IPS-20b (cell line): ENCODE measurements at regions not wholly inside any gene's neighbourhood (a gene's known extent, or its start where the extent isn't known, plus 50 kb on each side); places are given as distances from the start of the nearest gene placed in this dataset.

Source experiments
- H3K27ac ChIP-seq: one replicate; pipeline ENCODE4 v1.5.1; 2013; ENCODE audit warnings: low read length
- H3K27me3 ChIP-seq: 2 replicates; pipeline ENCODE4 v1.6.1; 2013; ENCODE audit warnings: mild to moderate bottlenecking, low read length, inconsistent platforms; ENCODE audit not compliant: insufficient read depth
- H3K36me3 ChIP-seq: 2 replicates; pipeline ENCODE4 v1.6.1; 2013; ENCODE audit warnings: low read depth, mild to moderate bottlenecking, inconsistent platforms, low read length, moderate library complexity; ENCODE audit not compliant: insufficient read depth
- H3K4me1 ChIP-seq: 2 replicates; pipeline ENCODE4 v1.6.1; 2013; ENCODE audit warnings: mild to moderate bottlenecking, control low read depth, inconsistent platforms, low read length, moderate library complexity; ENCODE audit not compliant: insufficient read depth
- H3K4me3 ChIP-seq: 2 replicates; pipeline ENCODE4 v1.5.1; 2013; ENCODE audit warnings: mild to moderate bottlenecking, low read length, inconsistent platforms
- H3K9ac ChIP-seq: 2 replicates; pipeline ENCODE4 v1.6.1; 2013; ENCODE audit warnings: low read depth, mild to moderate bottlenecking, inconsistent platforms, low read length, moderate library complexity
- H3K9me3 ChIP-seq: 2 replicates; pipeline ENCODE4 v1.6.1; 2013; ENCODE audit warnings: mild to moderate bottlenecking, low read depth, low read length, inconsistent platforms; ENCODE audit not compliant: insufficient read depth

DNA sequence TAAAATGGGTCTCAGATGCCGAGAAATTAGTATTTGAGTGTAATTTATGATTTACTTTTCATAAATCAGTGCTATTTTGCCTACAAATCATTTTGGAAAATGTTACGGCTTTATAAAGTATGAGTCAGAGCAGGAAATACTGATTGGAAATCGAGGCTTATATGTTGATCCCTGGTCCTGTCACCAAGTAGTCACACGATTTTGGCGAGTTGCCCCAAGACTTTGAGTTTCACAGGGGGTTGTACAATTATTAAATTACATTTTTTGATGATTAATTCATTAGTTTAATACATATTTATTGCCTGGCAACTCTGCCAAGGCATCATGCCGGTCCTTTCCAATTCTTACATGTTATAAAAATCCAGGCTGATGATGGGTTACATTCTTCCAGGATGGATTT is 443.9 kb upstream of the KLF4 start:
- H3K27me3 ChIP-seq, result no peaks in the 10 kb centered on the region
- H3K27ac ChIP-seq, result no peak overlapping the region
- H3K4me1 ChIP-seq, result no peaks in the 10 kb centered on the region
- no peak overlapping the region for H3K4me3 ChIP-seq
- H3K36me3 ChIP-seq, result no peaks in the 10 kb centered on the region
- H3K9ac ChIP-seq, result no peak overlapping the region
- no peaks in the 10 kb centered on the region for H3K9me3 ChIP-seq

GRCh38 chr9:107933097-107933496 is 443.5 kb upstream of the KLF4 start:
- Histone ChIP-seq H3K4me1 (no peaks in the 10 kb centered on the region), H3K9ac (no peak overlapping the region), H3K27me3 (no peaks in the 10 kb centered on the region), H3K9me3 (no peaks in the 10 kb centered on the region), H3K36me3 (no peaks in the 10 kb centered on the region), H3K4me3 (no peak overlapping the region), H3K27ac (no peak overlapping the region)

GRCh38 chr9:107932601-107933000 is 443.0 kb upstream of the KLF4 start:
- H3K36me3 ChIP-seq, result no peaks in the 10 kb centered on the region
- no peaks in the 10 kb centered on the region for H3K9me3 ChIP-seq
- no peaks in the 10 kb centered on the region for H3K27me3 ChIP-seq
- no peaks in the 10 kb centered on the region for H3K4me1 ChIP-seq
- no peak overlapping the region for H3K4me3 ChIP-seq
- H3K27ac ChIP-seq, result no peak overlapping the region
- no peak overlapping the region for H3K9ac ChIP-seq

- no peak overlapping the region for H3K9ac ChIP-seq
- H3K9me3 ChIP-seq, result no peaks in the 10 kb centered on the region
- H3K4me1 ChIP-seq, result no peaks in the 10 kb centered on the region
- H3K27ac ChIP-seq, result no peak overlapping the region
- H3K27me3 ChIP-seq, result no peaks in the 10 kb centered on the region
- no peaks in the 10 kb centered on the region for H3K36me3 ChIP-seq
- no peak overlapping the region for H3K4me3 ChIP-seq
These were observed 442.5 kb upstream of the KLF4 start for GRCh38 chr9:107932046-107932445.

DNA sequence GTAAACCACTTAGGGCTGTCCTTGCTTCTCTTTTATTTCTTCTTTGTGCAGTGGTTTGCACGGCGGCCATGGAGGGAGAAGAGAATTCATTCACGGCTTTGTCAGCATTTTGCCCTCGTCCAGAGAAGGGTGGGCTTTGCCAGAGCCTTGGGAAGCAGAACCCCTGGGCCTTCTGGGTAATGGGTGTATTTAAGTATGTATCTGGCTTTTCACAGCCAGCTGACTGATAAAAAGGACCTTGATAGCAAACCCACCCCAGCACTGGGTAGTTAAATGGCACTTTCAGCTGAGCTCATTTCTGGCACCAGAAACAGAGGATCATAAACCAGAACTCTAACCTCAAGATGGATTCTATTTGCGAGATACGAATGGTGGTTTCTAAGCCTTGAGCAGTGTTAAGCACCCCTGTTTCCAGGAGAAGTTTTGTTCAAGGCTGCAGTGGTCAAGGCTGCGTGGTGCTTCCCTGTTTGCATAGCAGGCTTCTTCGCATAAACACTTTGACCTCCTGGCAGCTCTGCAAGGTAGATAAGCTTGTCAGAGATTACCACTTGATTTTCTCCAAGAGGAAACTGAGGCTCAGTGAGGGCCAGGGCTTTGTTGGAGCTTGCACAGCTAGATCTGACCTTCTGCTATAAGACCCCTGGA is 441.6 kb upstream of the KLF4 start:
- Histone ChIP-seq H3K4me1 (no peaks in the 10 kb centered on the region), H3K9ac (no peak overlapping the region), H3K27me3 (no peaks in the 10 kb centered on the region), H3K4me3 (no peak overlapping the region), H3K9me3 (no peaks in the 10 kb centered on the region), H3K27ac (no peak overlapping the region), H3K36me3 (no peaks in the 10 kb centered on the region)

DNA sequence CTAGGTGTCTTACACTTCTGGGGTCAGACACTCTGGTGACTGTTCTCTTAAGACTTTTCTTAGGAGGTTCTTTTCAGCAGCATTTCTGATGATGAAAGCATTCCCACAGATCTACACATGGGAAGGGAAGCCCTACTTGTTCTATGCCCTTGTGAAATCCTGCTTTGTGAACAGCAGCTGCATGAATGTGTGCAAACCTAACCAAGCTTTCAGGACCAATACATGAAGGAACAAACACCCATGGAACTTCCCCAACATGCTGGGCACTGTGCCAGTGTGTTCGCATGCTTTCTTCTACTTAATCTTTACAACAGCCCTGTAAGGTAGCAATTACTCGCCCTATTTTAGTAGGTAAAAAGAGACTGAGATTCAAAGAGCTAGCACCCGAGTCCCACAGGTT is 439.9 kb upstream of the KLF4 start:
- Histone ChIP-seq H3K4me1 (no peaks in the 10 kb centered on the region), H3K36me3 (no peaks in the 10 kb centered on the region), H3K27me3 (no peaks in the 10 kb centered on the region), H3K4me3 (no peak overlapping the region), H3K9me3 (no peaks in the 10 kb centered on the region), H3K9ac (no peak overlapping the region), H3K27ac (no peak overlapping the region)

DNA sequence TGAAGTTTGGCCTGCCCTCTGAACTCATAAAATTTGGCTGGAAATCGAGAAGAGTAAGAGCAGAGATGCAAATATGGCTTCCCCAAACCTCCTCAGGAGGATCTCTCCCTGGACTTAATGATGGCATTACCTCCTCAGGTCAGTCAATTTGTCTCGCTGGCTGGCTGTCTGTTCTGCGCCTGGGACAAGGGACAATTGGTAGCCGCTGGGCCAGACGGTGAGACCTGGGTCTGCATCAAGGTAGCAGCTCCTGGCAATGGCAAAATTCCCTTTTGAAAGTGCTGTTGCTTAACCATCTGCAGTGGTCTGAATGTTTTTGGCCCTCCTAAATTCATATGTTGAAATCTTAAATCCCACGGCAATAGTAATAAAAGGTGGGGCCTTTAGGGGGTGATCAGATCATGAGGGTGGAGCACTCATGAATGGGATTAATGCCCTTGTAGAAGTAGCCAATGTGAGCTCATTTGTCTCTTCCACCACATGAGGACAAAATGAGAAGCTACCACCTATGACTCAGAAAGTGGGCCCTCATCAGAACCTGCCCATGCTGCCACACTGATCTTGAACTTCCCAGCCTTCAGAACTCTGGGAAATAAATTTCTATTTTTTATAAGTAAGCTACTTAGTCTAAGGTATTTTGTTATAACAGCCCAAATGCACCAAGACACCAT is 439.3 kb upstream of the KLF4 start:
- Histone ChIP-seq H3K9ac (no peak overlapping the region), H3K4me1 (no peaks in the 10 kb centered on the region), H3K27ac (no peak overlapping the region), H3K9me3 (no peaks in the 10 kb centered on the region), H3K27me3 (no peaks in the 10 kb centered on the region), H3K4me3 (no peak overlapping the region), H3K36me3 (no peaks in the 10 kb centered on the region)

DNA sequence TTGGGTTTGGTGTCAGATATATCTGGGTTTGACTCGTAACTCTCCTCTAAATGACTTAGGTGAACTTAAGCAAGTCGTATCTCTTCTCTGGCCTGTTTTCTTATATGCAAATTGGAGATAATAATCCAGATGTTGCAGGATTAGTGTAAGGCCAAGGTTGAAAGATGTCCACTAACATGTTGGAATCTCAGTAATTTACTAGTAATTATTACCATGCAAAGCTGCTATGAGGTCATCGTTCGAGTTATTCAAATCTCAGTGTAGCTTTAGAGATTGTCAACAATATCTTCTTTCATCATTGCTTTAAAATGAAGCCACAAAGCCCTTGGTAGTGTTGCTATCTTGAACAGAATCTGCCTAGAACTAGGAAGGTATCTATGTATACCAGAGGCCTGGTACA is 437.7 kb upstream of the KLF4 start:
- Histone ChIP-seq H3K9me3 (no peaks in the 10 kb centered on the region), H3K4me1 (no peaks in the 10 kb centered on the region), H3K36me3 (no peaks in the 10 kb centered on the region), H3K9ac (no peak overlapping the region), H3K27me3 (no peaks in the 10 kb centered on the region), H3K4me3 (no peak overlapping the region), H3K27ac (no peak overlapping the region)

DNA sequence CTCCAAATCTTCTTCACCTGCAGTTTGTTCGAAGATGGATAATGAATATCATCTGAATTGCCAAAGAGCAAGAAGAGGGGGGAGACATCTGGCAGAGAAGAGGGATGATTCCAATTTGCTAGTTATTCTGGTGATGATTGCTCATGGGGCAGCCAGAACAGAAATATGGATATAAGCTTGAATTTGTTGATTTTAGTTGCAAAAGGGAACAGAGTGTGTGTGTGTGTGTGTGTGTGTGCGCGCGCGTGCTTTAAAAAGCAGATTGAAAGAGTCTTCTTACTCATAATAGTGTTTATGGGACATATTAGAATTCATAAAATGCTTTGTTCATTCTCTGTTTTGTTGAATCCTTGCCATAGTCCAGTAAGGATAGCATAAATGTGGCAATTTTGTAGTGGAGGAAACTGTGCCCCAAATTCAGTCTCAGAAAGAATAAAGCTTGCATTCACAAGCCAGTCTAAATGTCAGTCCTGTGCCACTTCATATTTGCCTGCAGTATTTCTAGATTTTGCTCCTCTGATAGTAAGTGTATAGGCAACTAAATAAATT is 436.3 kb upstream of the KLF4 start:
- Histone ChIP-seq H3K27me3 (no peaks in the 10 kb centered on the region), H3K9ac (no peak overlapping the region), H3K36me3 (no peaks in the 10 kb centered on the region), H3K27ac (no peak overlapping the region), H3K4me1 (no peaks in the 10 kb centered on the region), H3K4me3 (no peak overlapping the region), H3K9me3 (no peaks in the 10 kb centered on the region)

GRCh38 chr9:107922260-107922659 is 432.7 kb upstream of the KLF4 start:
- H3K27ac ChIP-seq, result no peak overlapping the region
- H3K4me3 ChIP-seq, result no peak overlapping the region
- no peaks in the 10 kb centered on the region for H3K9me3 ChIP-seq
- H3K36me3 ChIP-seq, result no peaks in the 10 kb centered on the region
- no peaks in the 10 kb centered on the region for H3K27me3 ChIP-seq
- H3K4me1 ChIP-seq, result no peaks in the 10 kb centered on the region
- no peak overlapping the region for H3K9ac ChIP-seq

GRCh38 chr9:107919263-107919662 is 429.7 kb upstream of the KLF4 start:
- H3K9ac ChIP-seq, result no peak overlapping the region
- H3K4me1 ChIP-seq, result no peaks in the 10 kb centered on the region
- H3K4me3 ChIP-seq, result no peak overlapping the region
- no peaks in the 10 kb centered on the region for H3K27me3 ChIP-seq
- H3K27ac ChIP-seq, result no peak overlapping the region
- no peaks in the 10 kb centered on the region for H3K36me3 ChIP-seq
- 0 out of 2 replicates have a peak, but pooled peaks cover 11% of the 10 kb centered on the region for H3K9me3 ChIP-seq

- no peaks in the 10 kb centered on the region for H3K4me1 ChIP-seq
- no peak overlapping the region for H3K27ac ChIP-seq
- no peak overlapping the region for H3K4me3 ChIP-seq
- 0 out of 2 replicates have a peak, but pooled peaks cover 11% of the 10 kb centered on the region for H3K9me3 ChIP-seq
- no peaks in the 10 kb centered on the region for H3K27me3 ChIP-seq
- no peaks in the 10 kb centered on the region for H3K36me3 ChIP-seq
- H3K9ac ChIP-seq, result no peak overlapping the region
These were observed 429.2 kb upstream of the KLF4 start for GRCh38 chr9:107918749-107919148.
